HG02840 (cell line): ENCODE measurements at regions not wholly inside any gene's neighbourhood (a gene's known extent, or its start where the extent isn't known, plus 50 kb on each side); places are given as distances from the start of the nearest gene placed in this dataset.

Source experiments
- ATAC-seq: cut with Tn5 transposase; IDR thresholded peaks from one replicate; pipeline ENCODE4 v1.9.1; 2021; ENCODE audit warnings: mild to moderate bottlenecking, moderate library complexity, moderate number of reproducible peaks; ENCODE audit not compliant: unreplicated experiment, low FRiP score

DNA sequence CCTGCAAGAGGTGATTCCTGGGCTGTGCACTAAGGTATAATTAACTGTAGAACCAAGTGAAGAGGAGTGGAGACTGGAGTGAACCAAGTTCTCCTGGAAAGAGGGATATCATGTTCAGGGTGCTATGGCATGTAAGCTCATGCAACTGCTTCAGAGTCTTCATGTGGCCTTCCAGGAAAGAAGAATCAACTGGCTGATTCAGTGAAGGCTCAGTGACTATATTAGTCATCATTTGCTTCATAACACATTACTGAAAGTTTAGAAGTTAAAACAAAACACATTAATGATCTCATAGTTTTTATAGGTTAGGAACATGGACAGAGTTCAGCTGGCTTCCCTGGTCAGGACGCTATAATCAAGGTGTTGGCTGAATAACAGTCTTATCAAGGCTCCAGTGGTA lies 1200.8 kb upstream of the GYPC start:
- ATAC-seq, result no peak

DNA sequence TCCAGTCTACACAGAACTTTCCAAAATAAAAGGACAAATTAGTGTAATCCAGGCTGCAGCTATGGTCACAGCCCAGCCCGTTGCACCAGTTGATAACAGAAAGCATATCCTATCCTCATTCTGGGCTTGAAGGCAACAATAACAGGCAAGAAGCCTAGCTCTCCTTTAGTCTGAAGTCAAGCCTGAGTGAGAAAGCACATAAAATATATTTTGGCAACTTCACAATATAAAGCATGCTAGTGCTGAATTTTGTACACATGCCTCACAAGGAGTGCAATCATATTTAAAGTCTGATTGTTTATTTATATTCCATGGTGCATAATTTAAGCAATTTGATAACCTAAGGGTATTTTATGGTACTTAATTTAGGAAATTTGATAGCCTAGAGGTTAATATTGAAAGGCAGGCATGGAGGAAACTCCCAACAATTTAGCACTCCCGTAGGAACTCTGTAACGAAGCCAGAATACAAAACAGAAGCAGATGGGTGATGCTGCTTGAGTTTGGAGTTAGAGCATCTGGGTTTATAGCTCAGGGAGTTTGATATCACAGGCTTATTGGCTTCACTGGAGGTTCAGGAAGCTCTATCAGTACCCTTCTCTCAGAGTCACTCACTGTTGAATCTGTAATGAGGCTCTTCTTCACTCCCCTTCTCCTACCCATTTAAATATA lies 1199.1 kb upstream of the GYPC start:
- no peak for ATAC-seq

DNA sequence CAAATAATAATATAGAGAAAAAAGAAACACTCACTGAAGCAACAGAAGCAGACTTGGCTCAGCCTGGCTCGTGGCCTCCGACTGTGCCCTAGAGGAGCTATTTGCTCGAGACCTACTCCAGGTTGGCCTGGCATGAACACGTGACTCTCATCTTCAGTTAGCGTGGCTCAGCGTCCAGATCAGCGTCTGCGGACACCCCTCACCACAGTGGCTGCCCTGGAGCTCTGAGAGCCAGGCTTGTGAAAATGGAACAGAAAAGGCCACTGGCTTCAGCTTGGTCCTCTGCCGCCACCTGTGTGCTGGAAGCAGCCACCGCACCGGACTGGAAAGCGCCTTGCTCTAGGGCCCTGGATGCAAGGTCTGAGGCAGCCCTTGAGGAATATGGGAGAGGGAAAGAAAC lies 1184.0 kb upstream of the GYPC start:
- no peak for ATAC-seq

DNA sequence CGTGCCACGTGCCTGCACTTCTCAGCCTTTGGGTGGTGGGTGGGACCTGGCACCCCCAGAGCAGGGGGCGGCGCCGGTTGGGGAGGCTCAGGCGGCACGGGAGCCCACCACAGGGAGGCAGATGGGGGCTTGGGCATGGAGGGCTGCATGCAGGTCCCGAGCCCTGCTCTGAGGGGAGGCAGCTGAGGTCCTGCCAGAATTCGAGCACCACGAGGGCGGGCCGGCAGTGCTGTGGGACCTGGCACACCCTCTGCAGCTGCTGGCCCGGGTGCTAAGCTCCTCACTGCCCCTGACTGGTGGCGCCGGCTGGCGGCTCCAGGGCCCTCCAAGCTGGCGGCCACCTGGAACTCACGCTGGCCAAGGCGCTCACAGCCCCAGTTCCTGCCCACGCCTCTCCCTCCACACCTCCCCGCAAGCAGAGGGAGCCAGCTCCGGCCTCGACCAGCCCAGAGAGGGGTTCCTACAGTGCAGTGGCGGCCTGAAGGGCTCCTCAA lies 1176.8 kb upstream of the GYPC start:
- no peak for ATAC-seq

DNA sequence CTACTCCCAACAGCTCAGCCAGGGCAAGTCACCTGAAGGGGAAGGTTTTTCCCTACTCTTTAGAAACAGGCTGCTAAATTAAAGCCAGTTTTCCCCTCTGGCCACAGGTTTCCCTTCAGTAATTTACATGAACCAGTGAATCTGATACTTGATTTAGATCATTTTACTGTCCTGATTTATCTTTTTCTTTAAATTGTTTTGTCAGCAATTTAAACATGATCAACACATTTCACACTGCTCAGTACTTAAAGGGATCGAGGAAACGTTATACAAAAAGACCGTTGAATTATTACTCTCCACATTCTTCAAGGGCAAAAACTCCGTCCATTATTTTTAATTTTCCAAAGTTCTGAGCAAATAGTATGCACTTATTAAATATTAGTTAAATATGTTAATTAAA lies 1165.7 kb upstream of the GYPC start:
- no peak for ATAC-seq

DNA sequence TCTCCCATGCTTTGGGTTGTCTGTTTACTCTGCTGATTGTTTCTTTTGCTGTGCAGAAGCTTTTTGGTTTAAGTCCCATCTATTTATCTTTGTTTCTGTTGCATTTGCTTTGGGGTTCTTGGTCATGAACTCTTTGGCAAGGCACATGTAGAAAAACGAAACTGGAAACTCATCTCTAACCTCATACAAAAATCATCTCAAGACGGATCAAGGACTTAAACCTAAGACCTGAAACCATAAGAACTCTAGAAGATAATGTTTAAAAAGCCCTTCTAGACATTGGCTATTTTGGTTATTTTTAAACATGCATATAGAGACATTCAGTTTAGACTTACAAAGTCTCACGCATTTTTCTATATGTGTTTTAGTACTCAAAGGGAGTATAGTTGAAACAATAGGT lies 1164.3 kb upstream of the GYPC start:
- no peak for ATAC-seq

DNA sequence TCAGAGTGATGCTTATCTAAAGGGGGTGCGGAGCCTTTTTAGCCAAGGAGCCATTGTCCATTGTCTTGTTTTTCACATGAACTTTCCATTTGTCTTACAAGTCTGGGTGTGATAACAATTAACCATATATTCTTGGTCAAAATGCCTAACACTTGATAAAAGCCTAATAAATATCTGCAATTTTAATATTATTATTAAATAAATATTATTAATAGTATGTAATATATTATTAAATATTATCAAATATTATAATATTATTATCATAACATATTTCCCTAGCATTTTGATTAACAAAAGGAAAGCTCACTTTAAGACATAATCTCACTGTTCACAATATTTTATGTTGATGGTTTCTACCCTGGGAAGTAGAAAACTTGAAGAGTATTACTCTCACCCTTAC lies 1143.6 kb upstream of the GYPC start:
- no peak for ATAC-seq

DNA sequence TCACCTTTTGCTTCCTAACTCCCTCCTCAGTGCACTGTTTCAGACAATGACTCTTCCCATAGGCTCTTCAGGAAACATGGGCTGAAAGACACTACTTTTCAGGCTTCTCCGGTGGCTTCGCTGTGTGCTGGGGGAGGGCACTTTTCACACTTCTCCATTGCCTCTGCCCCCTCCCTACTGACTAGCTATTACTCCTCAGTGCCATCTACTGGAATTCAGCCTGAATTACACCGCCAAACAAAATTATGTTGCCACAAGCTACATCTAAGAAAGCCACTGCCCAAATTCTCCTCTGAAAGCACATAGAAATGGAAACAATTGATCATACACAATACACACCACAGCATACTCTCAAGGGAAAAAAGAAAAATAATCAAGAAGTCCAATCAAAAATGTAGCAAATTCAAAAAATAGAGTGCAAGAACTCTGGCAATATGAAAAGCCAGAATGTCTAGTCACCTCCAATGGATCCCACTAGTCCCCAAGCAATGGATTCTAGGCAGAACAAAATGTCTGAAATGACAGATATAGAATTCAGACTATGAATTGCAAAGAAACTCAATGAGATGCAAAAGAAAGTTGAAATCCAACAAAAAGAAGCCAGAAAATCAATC lies 1139.4 kb upstream of the GYPC start:
- no peak for ATAC-seq

DNA sequence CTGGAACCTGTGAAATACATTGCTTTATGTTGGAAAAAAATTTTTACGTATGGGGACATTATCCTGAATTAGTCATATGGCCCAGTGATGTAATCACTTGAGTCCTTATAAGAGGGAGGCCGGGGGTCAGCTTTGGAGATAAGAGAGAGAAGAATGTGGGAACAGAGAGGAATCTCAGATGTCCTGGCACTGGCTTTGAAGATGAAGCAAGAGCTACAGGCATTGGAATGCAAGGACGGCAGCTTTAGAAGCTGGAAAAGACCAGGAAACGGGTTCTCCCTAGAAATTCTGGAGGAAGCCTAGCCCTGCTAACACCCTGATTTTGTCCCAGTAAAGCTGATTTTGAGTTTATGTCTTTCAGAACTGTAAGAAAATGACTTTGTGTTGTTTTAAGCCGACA lies 1129.9 kb upstream of the GYPC start:
- no peak for ATAC-seq

DNA sequence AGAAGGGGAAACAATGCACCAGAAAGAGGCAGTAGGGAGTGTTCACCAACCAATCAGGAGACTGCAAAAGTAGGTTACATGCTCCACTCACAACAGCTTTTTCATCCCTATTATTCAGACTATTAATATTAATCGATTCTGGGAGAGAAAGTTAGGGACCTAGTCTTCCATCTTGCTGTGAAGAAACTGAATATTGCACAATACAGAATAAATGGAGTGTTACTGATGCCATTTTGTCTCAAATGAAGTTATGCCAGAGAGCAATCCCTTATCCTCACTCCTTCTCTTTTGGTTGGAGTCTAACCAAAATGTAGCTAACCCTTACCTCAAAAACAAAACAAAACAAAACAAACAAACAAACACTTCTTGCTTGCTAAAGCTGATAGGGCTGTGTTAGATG lies 1120.9 kb upstream of the GYPC start:
- ATAC-seq, result no peak

DNA sequence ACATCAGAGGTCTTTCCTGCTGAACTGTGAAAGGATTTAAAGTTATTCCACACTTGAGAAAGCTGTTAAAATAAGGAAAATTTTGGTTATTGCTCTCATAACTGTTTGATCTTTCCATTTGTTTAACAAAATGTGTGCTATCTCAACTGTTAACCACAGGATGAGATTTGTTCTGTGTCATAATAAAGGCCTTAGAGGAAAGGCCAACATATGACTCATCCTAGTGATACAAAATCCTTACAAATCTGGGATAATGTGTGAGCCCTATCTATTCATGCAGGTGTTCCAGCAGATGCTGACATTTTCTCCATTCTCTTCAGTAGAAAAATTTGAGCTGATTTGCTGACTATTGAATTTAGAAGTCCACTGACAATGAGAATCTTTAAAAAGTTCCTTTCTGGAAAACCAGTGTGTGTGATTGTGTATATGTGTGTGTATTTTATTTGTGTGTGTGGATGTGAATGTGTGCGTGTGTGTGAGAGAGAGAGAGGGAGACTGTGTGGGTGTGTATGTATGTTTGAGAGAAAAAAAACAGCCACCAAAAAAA lies 1111.9 kb upstream of the GYPC start:
- ATAC-seq, result no peak

DNA sequence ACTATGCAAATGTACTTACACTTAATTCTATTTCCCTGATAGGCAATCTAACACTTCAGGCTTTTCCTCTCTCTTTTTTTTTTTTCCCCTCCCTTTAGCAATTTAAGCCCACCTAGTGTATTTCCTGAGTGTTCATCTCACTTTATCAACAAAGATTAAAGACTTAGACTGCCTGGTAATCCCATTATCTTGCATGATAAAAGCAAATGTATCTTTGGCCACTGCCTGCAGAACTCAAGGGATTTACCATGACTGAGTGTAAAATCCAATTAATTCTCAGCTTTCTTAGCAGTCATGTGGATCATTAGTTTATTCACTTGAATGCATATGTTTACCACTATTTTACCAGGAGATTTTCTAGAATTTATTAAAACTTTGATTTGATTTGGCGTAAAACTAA lies 1102.2 kb upstream of the GYPC start:
- ATAC-seq, result no peak

DNA sequence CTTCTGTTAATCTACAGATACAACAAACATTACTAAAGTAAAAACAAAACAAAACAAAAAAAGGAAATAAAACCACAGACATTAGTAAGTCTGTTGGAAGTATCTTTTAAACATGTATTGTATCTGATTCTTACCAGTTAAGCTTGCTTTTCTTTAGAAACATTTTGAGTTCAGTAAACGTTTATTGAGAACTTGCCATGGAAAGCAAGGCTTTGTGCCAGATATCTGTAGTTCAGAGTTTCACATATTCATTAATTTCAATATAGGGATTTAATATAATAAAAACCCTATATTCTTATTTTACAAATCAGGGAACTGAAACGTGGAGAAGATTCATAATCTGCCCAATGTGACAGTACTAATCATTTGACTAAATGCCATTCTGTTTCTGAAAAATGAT lies 1101.0 kb upstream of the GYPC start:
- ATAC-seq, result no peak

DNA sequence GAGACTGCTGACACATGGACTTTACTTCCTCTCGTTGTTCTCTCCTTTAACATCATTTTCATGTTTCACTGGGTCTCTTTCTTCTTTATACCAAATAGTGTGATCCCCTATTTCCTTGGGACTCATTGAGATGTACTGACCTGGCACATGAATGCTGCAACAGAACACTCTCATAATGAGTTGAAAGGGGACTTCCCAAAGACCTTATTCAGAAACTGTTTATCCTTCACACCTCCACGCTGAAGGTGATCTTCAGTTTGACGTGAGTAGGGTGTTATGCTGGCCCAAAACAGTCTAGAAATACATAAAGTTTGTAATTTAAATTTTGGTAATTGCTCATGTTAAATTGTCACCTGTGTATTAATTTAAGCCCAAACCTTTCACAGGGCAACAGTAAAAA lies 1096.8 kb upstream of the GYPC start:
- ATAC-seq, result no peak

DNA sequence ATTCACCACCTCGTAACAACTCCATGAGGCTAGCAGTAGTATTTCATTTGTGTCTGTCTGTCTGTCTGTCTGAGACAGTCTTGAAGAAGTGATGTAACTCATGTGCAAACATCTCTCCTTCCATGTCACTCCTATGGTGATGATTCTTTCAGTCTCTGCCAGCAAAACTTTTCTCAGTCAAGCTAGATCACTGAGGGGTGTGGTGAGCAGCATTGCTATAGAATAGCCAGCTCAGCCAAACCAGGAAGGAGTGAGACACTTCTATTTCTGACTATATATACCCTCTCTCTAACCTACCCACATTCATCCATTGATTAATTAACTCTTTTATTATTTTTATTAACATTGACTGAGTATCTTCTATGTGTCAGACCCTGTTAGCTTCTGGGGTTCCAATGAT lies 1095.1 kb upstream of the GYPC start:
- no peak for ATAC-seq

DNA sequence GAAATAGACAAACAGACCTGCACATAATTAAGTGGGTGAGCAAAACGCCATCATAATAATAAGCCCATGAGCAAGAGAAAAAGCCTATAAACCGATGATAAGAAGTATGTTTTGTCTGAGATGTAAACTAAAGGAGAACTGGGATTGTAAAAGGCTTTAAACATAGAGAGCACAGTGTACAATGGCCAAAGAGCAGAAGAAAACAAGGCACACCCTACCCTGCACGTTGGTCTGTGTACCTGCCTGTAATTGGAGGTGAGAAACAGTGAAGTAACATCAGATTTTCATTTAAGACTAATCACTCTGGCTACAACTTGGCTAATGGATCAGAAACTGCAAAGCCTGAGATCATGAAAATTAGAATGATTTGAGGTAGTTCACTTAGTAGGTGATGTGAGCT lies 1094.7 kb upstream of the GYPC start:
- no peak for ATAC-seq

DNA sequence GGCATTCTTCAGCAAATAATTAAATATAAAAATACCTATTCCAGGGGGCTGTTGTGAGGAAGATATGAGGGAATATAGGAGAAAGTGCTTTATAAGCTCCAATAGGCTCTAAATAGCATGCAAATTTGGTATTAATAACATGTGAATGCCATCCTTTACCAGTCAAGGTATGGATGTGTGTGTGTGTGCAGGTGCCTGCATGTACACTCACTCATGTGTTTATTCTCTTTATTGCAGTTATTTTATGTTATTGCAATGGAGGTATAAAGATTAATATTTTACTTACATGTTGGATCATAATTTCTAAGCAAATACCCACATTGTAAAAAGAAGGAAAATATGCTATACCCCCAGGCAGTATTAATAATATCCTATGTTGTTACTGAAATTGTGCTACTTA lies 1093.0 kb upstream of the GYPC start:
- ATAC-seq, result no peak

DNA sequence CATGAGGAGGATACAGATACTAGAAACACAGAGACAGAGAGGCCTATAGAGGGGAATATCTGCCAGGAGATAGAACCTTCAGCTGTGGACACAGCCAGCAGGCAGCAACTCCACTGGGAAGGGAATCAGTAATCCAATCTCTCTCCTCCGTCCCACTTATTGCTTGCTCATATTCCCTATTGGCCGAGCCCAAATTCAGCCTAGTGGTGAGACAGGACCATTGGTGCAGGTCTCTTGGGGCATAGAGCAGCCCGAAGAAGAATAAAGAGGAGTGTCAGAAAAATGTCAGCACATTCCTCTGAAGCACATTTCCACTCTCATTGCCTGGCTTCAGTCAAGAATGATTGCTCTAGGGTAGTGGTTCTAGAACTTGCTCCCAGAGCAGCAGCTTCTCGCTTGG lies 1091.5 kb upstream of the GYPC start:
- ATAC-seq, result no peak

DNA sequence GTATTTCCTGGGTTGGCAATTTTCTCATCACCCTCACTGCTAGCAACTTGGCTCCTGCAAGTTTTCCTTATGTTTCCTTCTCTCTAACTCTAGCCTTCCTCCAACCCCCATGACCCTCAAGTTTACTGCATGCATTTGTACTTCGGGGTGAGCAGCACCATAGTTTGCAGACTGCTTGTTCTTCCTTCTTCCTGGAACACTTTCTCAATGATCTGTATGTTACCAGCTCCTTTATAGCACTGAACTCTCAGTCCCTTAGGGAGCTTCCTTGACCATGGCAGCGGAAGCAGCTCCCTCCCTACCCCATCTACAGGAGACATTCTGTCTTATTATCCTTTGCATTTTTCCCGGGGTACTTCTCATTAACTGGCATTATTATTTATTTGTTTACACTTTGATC lies 1089.5 kb upstream of the GYPC start:
- no peak for ATAC-seq

DNA sequence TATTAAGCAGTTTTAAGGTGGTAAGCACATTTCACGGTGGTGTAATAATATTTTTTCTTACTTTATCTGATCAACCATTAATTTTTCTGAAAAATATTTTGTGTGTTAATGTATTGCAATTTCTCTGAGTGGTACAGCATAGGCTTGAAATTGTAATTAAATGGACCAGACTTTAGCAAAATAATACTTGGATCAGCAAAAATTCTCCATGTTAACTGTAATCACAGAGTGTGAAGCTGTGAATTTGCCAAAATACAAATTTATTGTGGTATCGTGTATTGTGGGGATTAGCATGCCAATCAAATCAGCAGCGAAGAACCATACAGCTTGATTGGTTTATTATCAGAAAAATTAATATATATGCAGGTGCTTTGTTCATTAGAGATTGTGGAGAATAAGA lies 1088.9 kb upstream of the GYPC start:
- ATAC-seq, result no peak

DNA sequence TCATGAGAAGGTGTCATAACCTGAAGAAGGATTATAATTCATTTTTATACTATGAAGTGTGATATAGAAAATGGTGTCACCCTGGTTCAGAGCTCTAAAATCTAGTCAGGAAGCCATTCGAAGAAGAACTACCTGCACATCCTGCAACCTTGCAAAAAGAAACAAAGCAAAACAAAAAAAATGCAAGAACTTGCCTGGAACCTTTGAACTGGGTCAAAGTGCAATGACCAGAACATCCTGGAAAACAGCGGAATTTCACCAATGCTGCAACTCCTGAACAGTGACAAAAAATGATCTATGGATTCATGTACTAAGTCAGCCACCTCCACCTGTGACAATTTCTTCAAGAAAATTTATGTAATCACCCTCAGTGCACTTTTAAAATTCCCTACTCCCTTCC lies 1083.3 kb upstream of the GYPC start:
- ATAC-seq, result no peak

DNA sequence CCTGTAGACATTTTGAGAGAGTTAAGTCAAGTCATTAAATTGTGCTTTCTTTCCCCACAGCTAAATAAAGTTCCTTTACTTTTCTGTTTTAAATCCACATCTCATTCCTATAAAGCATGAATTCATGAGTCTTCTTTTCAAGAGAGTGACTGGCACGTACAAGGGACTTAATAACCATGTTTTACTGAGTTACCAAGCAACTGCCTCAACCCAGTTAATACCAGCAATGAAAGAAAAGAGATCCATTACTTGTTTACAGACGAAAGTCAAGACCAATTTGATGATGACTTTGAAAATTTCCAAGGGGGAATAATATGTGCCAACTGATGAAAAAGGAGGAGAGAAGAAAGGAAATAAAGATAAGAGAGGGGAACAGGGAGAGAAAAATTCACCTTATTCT lies 1082.5 kb upstream of the GYPC start:
- ATAC-seq, result no peak
